Stimulated activated naive B cell treated with anti-CD40 and anti-IgM and Interleukin-4, amounts not matched to agents 10 μg/mL and 1 μg/mL and 100 μg/mL, for 72 hours (primary cell): ENCODE measurements at regions not wholly inside any gene's neighbourhood (a gene's known extent, or its start where the extent isn't known, plus 50 kb on each side); places are given as distances from the start of the nearest gene placed in this dataset.
A peak's percentile ranks its signal among the peaks of the same experiment; 100 is the strongest.
"Not testable (repeated sequence)": the region's sequence is repeated elsewhere in the genome, so short reads cannot be mapped to it uniquely, and the experiment has no call there.

Source experiments
- ATAC-seq, 2 donors: fragments of 150-1000 bp; cut with Tn5 transposase; replicated peaks; 2 replicates each; pipeline ENCODE4 v1.10.0; 2021; ENCODE audit warnings: moderate library complexity in 1 of 2
- DNase-seq: peaks from one replicate; pipeline ENCODE4 v3.0.0; 2021
- H3K27ac Mint-ChIP-seq: one replicate; pipeline ENCODE4 v1.8.0; 2022; ENCODE audit warnings: mild to moderate bottlenecking, mixed read lengths
- H3K27me3 Mint-ChIP-seq, 2 donors: one replicate each; pipeline ENCODE4 v1.8.0; 2022; ENCODE audit warnings: mixed read lengths in 2 of 2
- H3K36me3 Mint-ChIP-seq, 2 donors: one replicate each; pipeline ENCODE4 v1.8.0; 2022; ENCODE audit warnings: mixed read lengths in 2 of 2, mild to moderate bottlenecking in 1 of 2
- H3K4me1 Mint-ChIP-seq, 2 donors: one replicate each; pipeline ENCODE4 v1.8.0; 2022; ENCODE audit warnings: mixed read lengths in 2 of 2, mild to moderate bottlenecking in 1 of 2
- H3K4me3 Mint-ChIP-seq, 2 donors: one replicate each; pipeline ENCODE4 v1.8.0; 2022; ENCODE audit warnings: mild to moderate bottlenecking in 2 of 2, mixed read lengths in 2 of 2, moderate library complexity in 1 of 2
- H3K9me3 Mint-ChIP-seq, 2 donors: one replicate each; pipeline ENCODE4 v1.8.0; 2022; ENCODE audit warnings: mixed read lengths in 2 of 2, mild to moderate bottlenecking in 1 of 2

DNA sequence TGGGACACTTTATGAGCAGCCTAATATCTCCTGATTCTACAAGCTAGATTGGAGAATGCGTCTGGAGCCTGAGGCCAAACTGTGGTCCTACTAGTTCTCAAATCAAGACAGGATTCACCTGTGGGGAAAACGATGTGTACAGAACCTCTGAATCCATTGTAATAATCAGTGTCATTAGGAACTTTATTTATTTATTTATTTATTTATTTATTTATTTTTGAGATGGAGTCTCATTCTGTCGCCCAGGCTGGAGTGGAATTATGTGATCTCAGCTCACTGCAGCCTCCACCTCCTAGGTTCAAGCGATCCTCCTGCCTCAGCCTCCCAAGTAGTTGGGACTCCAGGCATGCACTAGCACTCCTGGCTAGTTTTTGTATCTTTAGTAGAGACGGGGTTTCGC, 52.6 kb upstream of the KIF26B start:
- H3K27ac Mint-ChIP-seq, H3K4me1 Mint-ChIP-seq, H3K4me3 Mint-ChIP-seq, H3K36me3 Mint-ChIP-seq, DNase-seq, ATAC-seq, H3K9me3 Mint-ChIP-seq, H3K27me3 Mint-ChIP-seq: not testable (repeated sequence)

DNA sequence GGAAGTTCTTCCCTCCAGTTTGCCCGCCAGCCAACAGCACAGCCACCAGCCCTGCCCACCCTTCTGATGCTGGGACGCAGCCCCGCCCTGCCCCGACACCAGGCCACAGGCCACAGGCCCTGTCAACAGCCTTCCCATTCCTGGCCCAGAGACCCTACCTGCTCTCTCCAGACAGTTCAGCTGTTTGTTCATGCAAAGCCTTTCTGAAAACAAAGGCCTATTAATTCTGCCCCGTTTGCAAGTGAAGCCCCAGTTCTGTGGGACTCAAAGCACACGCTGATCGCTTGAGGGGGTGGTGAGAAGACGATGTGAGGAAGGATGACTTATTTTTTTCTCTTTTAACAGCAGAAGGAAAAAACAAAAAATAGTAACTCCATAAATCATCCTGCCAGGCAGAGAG, 55.4 kb upstream of the KIF26B start:
- no peaks in the 10 kb centered on the region for H3K27me3 Mint-ChIP-seq
- H3K4me1 Mint-ChIP-seq: no peaks in the 10 kb centered on the region
- no peak overlapping the region for H3K27ac Mint-ChIP-seq
- H3K9me3 Mint-ChIP-seq: no peaks in the 10 kb centered on the region
- no peaks in the 10 kb centered on the region for H3K36me3 Mint-ChIP-seq
- ATAC-seq (no peak), DNase-seq (no peak)
- H3K4me3 Mint-ChIP-seq: no peak overlapping the region

DNA sequence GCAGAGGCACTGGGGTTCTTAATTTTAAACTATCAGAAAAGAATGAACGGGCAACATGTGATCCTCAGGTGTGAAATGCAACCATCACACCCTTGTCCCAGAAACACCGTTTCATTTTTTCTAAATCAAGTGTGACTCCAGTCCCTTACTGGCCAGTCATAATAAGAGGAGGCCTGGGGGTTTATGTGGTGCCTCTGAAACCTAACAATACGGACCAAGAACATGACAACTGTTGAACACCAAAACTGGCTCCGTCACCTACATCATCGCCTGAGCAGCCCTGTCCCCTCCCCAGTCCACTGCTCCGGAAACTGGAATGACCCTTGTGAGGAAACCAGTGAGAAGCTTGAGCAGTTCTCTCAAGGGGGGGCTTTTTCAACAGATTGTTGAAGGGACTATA, 55.9 kb upstream of the KIF26B start:
- Mint-ChIP-seq H3K27ac (no peak overlapping the region), H3K4me1 (no peaks in the 10 kb centered on the region), H3K4me3 (no peak overlapping the region), H3K9me3 (no peaks in the 10 kb centered on the region), H3K27me3 (no peaks in the 10 kb centered on the region), H3K36me3 (no peaks in the 10 kb centered on the region)
- ATAC-seq (no peak), DNase-seq (no peak)

DNA sequence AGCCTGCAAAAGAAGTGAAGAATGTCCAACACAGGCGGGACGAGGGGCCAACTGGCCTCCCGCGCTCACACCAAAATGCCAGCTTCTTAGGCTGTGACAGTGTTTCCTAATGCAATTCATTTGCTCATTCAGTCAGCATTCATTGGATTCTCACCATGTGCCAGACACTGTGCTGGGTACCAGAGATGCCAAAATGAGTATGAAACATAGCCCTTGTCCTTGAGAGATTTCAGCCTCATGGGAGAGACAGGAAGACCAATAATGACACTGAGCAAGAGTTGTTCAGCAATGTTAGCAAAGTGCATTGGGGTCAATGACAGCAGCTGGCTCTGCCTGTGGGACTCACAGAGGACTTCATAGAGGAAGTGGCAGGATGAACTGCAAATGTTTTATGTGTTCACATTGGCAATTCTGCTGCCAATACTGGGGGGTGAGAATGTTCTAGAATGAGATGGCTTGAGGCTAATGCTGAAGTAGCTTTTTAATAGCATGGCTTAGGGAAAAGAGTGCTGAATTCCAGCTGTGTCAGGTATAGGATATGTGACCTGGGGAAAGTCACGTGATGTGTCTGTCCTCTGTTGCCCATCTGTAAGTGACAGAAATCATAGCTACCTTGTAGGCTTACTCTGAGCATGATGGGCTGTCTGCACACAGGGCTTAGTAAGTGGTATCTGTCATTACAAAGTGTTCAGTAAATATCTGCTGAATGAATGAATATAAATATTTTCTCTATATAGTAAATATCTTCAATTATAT, 58.3 kb upstream of the KIF26B start:
- no peak overlapping the region for H3K4me3 Mint-ChIP-seq
- ATAC-seq (no peak), DNase-seq (no peak)
- H3K27me3 Mint-ChIP-seq: no peaks in the 10 kb centered on the region
- no peaks in the 10 kb centered on the region for H3K36me3 Mint-ChIP-seq
- H3K27ac Mint-ChIP-seq: no peak overlapping the region
- H3K4me1 Mint-ChIP-seq: no peaks in the 10 kb centered on the region
- H3K9me3 Mint-ChIP-seq: no peaks in the 10 kb centered on the region

DNA sequence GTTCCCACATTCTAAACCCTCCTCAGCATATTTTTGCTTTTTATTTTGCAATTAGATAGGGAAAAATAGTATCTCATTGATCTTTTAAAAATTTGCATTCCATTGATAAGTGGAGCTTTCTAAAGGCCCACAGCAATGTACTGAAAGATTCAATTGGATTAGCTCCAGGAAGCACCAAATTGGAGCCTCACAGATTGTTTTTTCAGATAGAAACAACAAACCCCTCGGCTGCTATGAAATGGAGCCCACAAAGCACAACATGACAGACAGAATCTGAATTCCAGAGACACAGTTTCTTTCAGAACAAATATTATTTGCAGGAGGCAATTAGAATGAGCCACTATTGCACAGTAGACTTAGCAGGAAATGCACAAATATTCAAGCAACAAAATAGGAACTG, 58.9 kb upstream of the KIF26B start:
- ATAC-seq: no peak
- no peaks in the 10 kb centered on the region for H3K4me1 Mint-ChIP-seq
- DNase-seq: no peak
- H3K27me3 Mint-ChIP-seq: no peaks in the 10 kb centered on the region
- no peaks in the 10 kb centered on the region for H3K36me3 Mint-ChIP-seq
- no peak overlapping the region for H3K27ac Mint-ChIP-seq
- H3K9me3 Mint-ChIP-seq: no peaks in the 10 kb centered on the region
- no peak overlapping the region for H3K4me3 Mint-ChIP-seq

DNA sequence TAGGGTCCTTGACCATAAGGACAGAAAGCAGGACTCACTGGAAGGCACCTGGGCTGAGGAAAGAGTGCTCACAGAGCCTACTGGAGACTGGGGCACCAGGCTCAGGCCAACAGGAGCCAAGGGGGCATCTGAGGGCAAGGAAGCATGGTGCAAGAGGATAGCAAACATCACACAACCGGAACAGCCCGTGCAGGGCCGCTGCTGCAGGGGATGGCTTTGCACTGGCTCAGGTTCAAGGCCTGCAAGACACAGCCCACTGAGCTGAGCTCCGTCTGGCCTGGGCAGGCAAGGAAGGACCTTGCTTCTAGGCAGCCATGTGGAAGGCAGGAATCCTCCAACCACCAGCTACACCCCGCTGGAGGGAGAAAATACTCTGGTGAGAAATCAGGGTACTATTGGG, 59.8 kb upstream of the KIF26B start:
- Mint-ChIP-seq H3K4me1 (no peaks in the 10 kb centered on the region), H3K36me3 (no peaks in the 10 kb centered on the region), H3K27ac (no peak overlapping the region), H3K9me3 (no peaks in the 10 kb centered on the region), H3K27me3 (no peaks in the 10 kb centered on the region), H3K4me3 (no peak overlapping the region)
- no peak for ATAC-seq
- DNase-seq: no peak

DNA sequence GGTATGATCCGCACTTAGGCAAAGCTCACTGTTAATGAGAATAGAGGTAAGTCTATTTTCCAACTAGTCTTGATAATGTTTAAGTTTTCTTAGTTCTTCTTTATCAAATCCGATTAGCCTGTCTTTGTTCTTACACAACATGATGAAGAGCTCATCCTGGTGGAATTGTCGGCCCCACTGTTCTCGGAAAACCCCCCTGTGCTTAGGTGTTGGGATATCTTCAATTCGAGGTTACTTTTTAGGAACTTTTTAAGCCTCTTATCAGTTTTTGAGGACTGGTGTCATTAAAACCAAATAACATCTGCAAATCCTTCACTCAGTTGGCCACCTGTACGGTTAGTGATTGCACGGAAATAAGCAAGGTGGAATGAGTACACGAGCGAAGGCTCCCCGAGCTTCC, 60.7 kb upstream of the KIF26B start:
- Mint-ChIP-seq H3K27me3 (no peaks in the 10 kb centered on the region), H3K36me3 (no peaks in the 10 kb centered on the region), H3K27ac (no peak overlapping the region), H3K4me3 (no peak overlapping the region), H3K4me1 (no peaks in the 10 kb centered on the region), H3K9me3 (no peaks in the 10 kb centered on the region)
- ATAC-seq (no peak), DNase-seq (no peak)

DNA sequence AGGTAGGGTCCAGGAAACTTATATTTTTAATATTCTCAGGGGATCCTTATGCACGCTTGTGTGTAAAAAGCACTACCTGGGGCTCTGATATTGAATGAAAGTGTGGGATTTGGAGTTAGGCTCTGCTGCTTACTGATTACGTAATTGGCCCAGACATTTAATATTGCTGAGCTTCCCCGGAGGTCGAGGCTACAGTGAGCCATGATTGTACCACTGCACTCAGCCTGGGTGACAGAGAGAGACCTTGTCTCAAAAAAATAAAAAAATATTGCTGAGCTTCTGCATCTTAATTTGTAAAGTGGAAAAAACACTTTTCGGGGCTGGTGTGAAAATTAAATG, 62.2 kb upstream of the KIF26B start:
- Mint-ChIP-seq H3K4me1 (no peaks in the 10 kb centered on the region), H3K27ac (no peak overlapping the region), H3K36me3 (no peaks in the 10 kb centered on the region), H3K4me3 (no peak overlapping the region), H3K27me3 (no peaks in the 10 kb centered on the region), H3K9me3 (no peaks in the 10 kb centered on the region)
- no peak for DNase-seq
- no peak for ATAC-seq

DNA sequence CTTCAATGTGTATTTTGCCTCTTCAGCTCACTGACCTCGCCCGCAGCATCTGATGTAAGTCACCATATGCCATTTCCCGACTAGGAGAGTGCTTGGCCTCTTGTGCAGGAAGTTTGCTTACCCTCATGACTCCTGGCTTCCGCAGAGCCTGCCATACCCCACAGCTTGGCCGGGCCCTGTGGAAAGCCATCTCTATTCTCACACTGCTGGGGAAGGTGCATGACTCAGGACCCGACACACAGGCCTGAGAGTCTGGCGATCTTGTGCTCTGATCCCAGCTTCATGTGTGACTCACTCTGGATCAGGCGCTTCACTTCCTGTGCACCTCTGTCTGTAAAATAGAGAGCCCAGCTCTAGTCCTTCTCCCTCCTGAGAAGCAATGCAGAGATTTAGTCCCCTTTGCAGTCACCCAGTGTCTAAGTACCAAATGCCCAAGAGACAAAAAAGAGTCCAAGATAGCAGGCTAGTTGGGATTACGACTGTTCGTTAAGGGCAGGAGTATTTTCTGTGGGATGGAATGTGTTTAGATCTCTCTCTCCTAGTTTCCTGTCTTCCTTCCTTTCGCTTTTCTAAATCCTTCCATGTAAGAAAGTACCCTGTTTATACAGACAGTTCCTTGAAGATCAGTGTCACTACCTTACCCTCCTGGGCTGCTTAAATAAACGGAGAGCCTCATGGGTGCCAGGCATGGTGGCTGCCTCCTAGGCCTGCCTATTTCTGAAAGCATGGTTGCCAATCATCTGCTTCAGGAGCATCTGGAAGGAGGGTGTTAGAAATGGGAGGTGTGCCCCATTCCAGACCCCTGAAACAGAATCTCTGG, 62.8 kb upstream of the KIF26B start:
- H3K4me3 Mint-ChIP-seq: no peak overlapping the region
- H3K27ac Mint-ChIP-seq: no peak overlapping the region
- no peaks in the 10 kb centered on the region for H3K36me3 Mint-ChIP-seq
- no peaks in the 10 kb centered on the region for H3K4me1 Mint-ChIP-seq
- no peaks in the 10 kb centered on the region for H3K27me3 Mint-ChIP-seq
- ATAC-seq (no peak), DNase-seq (no peak)
- H3K9me3 Mint-ChIP-seq: no peaks in the 10 kb centered on the region

DNA sequence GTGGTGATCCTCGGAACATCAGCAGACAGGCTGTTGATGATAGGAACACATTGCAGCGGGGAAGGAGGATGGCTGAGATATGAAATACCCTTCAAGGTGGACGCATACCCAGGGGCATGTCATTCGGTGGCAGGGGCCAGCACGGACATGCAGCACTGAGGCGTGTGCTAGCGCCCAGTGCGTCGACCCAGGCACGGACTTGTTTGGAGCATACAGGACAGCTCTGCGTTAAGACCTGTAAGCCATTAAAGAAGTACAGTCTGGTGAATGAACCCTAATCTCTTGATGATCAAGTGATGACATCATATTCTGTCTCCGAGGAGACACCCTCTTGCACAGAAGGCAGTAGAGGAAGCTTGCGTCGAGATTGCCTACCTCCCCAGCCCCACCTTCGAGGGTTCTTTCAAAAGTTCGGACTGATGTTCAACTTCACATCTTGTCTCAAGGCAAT, 63.6 kb upstream of the KIF26B start:
- Mint-ChIP-seq H3K4me1 (no peaks in the 10 kb centered on the region), H3K27ac (no peak overlapping the region), H3K4me3 (no peak overlapping the region), H3K9me3 (no peaks in the 10 kb centered on the region), H3K36me3 (no peaks in the 10 kb centered on the region), H3K27me3 (no peaks in the 10 kb centered on the region)
- DNase-seq (no peak), ATAC-seq (no peak)

DNA sequence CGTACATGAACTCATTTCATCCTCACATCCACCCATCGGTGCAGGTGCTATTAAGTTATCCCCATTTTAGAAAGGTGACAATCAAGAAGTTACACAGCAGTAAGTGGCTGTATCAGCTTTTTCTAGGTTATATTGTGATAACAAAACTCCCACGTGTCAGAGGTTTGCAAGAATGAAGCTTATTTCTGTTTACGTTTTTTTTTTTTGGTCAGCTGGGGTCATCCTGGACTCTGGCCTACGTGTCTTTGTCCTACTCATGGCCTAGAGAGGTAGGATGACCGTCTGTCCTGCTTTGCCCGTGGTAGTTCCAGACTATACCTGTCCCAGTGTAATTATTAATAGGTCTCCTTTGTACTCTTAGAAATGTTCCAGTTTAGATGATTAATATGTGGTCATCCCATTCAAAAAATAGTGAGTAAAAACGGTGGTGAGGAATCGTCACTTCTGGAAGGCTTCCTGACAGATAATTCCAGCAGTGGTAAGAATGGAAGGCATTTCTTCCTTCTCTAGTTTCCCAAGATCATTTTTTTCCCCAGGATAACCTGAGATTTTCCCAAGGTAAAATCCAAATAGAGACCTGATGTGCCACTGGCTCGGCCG, 64.2 kb upstream of the KIF26B start:
- no peak overlapping the region for H3K4me3 Mint-ChIP-seq
- H3K27ac Mint-ChIP-seq: no peak overlapping the region
- no peaks in the 10 kb centered on the region for H3K27me3 Mint-ChIP-seq

DNA sequence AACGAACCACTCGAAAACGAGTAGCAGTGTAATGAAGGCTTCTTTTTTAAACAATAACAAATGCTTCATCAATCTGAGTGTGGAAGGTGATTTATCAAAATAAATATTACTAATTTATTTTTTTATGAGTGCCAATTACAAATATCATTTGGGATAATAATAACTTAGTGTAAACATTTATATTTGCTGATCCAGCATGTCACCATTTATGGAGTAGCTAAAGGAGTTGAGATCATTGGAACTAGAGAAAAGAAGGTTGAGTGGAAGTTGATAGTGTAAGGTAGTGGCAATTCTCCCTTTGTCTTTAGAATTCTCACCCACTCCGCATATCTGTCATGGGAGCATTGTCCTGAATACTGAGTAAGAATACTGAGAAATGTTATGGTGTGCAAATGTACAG, 67.1 kb upstream of the KIF26B start:
- no peak for ATAC-seq
- Mint-ChIP-seq H3K4me3 (no peak overlapping the region), H3K4me1 (no peaks in the 10 kb centered on the region), H3K36me3 (no peaks in the 10 kb centered on the region), H3K27me3 (no peaks in the 10 kb centered on the region), H3K9me3 (no peaks in the 10 kb centered on the region), H3K27ac (no peak overlapping the region)
- DNase-seq: no peak

More for the DNA sequence above, 64.2 kb upstream of the KIF26B start:
- DNase-seq (no peak), ATAC-seq (no peak)
- Mint-ChIP-seq H3K4me1 (no peaks in the 10 kb centered on the region), H3K36me3 (no peaks in the 10 kb centered on the region), H3K9me3 (no peaks in the 10 kb centered on the region)

DNA sequence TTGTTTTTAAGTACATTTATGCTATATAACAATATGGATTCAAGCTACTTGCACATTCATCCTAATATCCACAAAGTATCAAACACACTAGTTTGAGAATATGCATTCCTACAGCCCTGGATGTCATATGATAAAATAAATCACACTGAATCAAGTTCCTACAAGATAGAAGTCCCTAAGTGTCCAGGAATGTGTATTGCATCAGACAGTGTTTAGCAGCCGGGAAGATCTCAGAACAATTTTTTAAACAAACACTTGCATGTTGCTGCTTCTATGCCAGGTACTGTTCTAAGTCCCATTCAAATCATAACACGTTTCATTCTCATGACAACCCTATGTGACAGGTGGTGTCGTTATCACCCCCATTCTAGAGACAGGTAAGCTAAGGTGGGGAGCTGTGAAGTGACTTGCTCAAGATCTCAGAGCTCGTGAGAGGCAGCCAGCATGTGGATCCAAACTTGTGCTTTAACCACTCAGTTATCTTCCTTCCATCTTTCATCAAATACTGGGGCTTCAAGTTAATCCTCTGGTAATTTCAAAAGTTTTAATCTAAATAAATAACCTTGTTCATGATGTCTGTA, 68.3 kb upstream of the KIF26B start:
- H3K9me3 Mint-ChIP-seq: no peaks in the 10 kb centered on the region
- no peak overlapping the region for H3K27ac Mint-ChIP-seq
- H3K4me1 Mint-ChIP-seq: no peaks in the 10 kb centered on the region
- no peak overlapping the region for H3K4me3 Mint-ChIP-seq
- H3K36me3 Mint-ChIP-seq: no peaks in the 10 kb centered on the region
- H3K27me3 Mint-ChIP-seq: no peaks in the 10 kb centered on the region
- ATAC-seq (no peak), DNase-seq (no peak)

DNA sequence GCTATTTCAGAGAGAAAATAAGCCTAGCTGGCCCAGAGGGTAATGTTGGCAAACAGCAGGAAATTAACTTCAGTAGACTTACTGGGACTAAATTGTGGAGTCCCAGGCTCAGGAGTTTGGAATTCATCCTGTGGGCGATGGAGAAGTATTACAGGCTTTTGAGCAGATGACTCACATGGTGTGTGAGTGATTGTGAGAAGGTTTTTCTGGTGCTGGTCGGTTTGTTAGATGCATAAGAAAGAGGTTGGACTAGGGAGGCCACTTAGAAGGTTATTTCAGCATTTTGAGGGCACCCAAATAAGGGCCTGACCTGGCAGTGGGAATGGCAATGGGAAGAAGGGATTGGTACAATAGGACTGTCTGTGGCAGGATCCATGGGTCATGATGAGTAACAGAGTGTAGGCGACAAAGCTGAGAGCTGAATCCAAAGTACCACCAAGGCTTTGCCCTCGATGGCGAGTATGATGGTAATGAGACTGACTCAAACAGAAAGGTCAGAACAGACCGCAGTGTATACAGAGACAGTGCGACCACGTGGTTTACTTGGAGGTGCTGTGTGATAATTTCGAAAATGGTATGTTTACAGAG, 69.2 kb upstream of the KIF26B start:
- Mint-ChIP-seq H3K9me3 (no peaks in the 10 kb centered on the region), H3K4me1 (no peaks in the 10 kb centered on the region), H3K27me3 (no peaks in the 10 kb centered on the region), H3K36me3 (no peaks in the 10 kb centered on the region), H3K4me3 (no peak overlapping the region), H3K27ac (no peak overlapping the region)
- DNase-seq: no peak
- peak; percentile 16 to 42 for ATAC-seq
